IPS-15b (cell line): ENCODE measurements at regions not wholly inside any gene's neighbourhood (a gene's known extent, or its start where the extent isn't known, plus 50 kb on each side); places are given as distances from the start of the nearest gene placed in this dataset.

Experiments used
- H3K27me3 ChIP-seq: one replicate; pipeline ENCODE4 v1.6.1; 2013; ENCODE audit warnings: low read length; ENCODE audit not compliant: control insufficient read depth, insufficient read depth
- H3K36me3 ChIP-seq: one replicate; pipeline ENCODE4 v1.6.1; 2013; ENCODE audit warnings: low read length; ENCODE audit not compliant: control insufficient read depth, insufficient read depth
- H3K4me1 ChIP-seq: one replicate; pipeline ENCODE4 v1.6.1; 2013; ENCODE audit warnings: mild to moderate bottlenecking, low read length; ENCODE audit not compliant: control insufficient read depth, insufficient read depth
- H3K4me3 ChIP-seq: one replicate; pipeline ENCODE4 v1.5.1; 2013; ENCODE audit warnings: low read depth, low read length
- H3K9ac ChIP-seq: one replicate; pipeline ENCODE4 v1.6.1; 2013; ENCODE audit warnings: low read depth, mild to moderate bottlenecking, low read length
- H3K9me3 ChIP-seq: one replicate; pipeline ENCODE4 v1.6.1; 2013; ENCODE audit warnings: mild to moderate bottlenecking, low read length; ENCODE audit not compliant: control insufficient read depth, insufficient read depth

GRCh38 chr4:111480510-111480909, 664.7 kb upstream of the FAM241A start:
- Histone ChIP-seq H3K27me3 (no peaks in the 10 kb centered on the region), H3K9me3 (no peaks in the 10 kb centered on the region), H3K36me3 (no peaks in the 10 kb centered on the region), H3K9ac (no peak overlapping the region), H3K4me3 (no peak overlapping the region), H3K4me1 (no peaks in the 10 kb centered on the region)

DNA sequence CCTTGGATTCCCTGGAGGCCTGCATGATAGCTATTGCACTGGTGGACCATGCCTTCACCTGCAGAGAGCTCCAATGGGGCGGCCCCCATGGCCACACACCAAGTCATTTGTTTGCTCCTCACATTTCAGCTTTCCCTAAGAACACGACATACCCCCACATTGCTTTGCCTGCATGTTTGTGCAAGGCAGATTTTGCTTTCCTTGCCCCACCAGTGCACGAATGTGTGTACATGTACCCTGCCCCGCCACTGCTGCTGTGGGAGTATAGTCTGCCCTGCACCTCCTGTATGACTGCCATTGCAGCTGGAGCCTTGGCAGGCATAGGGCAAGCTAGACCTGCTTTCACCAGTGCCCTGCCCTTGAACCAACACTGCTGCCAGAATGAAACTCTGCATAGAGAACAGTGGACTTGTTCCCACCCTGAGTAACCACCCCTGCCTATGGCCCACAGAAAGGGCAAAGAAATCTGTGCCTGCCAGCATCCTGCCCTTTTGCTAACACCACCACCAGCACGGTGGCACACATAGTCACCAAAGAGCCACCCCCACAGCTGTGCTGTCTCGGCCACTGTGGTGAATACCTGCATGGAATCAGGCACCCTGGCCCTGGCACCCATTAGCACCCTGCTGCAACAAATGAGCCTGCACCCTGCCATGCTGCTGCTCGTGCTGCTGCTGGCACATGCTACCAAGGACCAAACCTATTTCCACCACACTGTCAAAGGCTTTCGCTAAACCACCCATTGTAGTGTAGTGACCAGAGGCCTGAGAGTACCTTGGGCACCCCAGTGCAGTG, 661.7 kb upstream of the FAM241A start:
- Histone ChIP-seq H3K27me3 (no peaks in the 10 kb centered on the region), H3K4me3 (no peak overlapping the region), H3K4me1 (no peaks in the 10 kb centered on the region), H3K36me3 (no peaks in the 10 kb centered on the region), H3K9ac (no peak overlapping the region), H3K9me3 (no peaks in the 10 kb centered on the region)

DNA sequence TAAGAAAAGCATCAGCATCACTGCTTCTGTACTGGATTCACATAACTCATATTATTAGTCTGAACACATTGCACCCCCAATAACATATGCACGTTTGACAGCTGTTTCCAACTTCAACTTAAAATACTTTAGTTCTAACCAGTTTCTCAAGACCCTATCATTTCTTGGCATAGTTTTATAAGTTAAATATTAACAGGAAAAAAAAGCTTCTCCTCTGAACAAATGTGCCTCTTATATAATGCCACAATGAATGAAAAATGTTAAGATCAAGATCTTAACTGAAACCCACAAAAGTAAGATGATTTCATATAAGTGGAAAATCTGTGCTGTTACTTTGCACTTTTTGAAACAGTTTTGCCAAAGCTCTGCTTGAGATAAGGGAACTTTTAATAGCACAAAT, 652.8 kb upstream of the FAM241A start:
- Histone ChIP-seq H3K9ac (no peak overlapping the region), H3K9me3 (no peaks in the 10 kb centered on the region), H3K4me3 (no peak overlapping the region), H3K36me3 (no peaks in the 10 kb centered on the region), H3K4me1 (no peaks in the 10 kb centered on the region), H3K27me3 (no peaks in the 10 kb centered on the region)

- H3K36me3 ChIP-seq = no peaks in the 10 kb centered on the region
- no peak overlapping the region for H3K9ac ChIP-seq
- H3K4me1 ChIP-seq = no peaks in the 10 kb centered on the region
- no peaks in the 10 kb centered on the region for H3K27me3 ChIP-seq
- no peaks in the 10 kb centered on the region for H3K9me3 ChIP-seq
- H3K4me3 ChIP-seq = no peak overlapping the region
These were observed 650.8 kb upstream of the FAM241A start for GRCh38 chr4:111494471-111494870.

DNA sequence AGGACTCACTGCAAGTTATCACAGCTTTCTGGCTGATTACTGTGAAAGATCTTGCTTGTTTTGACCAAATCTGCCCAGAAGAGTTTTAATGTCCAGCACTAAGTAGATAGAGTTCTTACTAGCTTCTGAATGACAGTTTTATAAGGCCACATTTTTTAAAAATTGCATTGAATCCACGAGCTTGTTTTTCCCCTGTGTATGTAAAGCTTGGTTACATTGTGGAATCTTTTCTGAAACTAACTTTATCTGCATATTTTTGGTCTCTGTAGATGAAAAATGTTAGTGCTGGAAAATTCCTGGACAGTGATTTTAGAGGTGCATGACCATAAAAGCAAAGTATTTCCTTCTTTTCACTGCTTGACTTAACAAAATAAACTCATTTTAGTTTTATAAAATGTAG, 650.3 kb upstream of the FAM241A start:
- Histone ChIP-seq H3K4me1 (no peaks in the 10 kb centered on the region), H3K36me3 (no peaks in the 10 kb centered on the region), H3K9ac (no peak overlapping the region), H3K9me3 (no peaks in the 10 kb centered on the region), H3K27me3 (no peaks in the 10 kb centered on the region), H3K4me3 (no peak overlapping the region)

GRCh38 chr4:111499291-111499690, 646.0 kb upstream of the FAM241A start:
- no peaks in the 10 kb centered on the region for H3K36me3 ChIP-seq

GRCh38 chr4:111499706-111500105, 645.5 kb upstream of the FAM241A start:
- Histone ChIP-seq H3K9me3 (no peaks in the 10 kb centered on the region), H3K4me1 (no peaks in the 10 kb centered on the region), H3K9ac (no peak overlapping the region), H3K36me3 (no peaks in the 10 kb centered on the region), H3K4me3 (no peak overlapping the region), H3K27me3 (no peaks in the 10 kb centered on the region)

More at GRCh38 chr4:111499291-111499690, 646.0 kb upstream of the FAM241A start:
- Histone ChIP-seq H3K4me3 (no peak overlapping the region), H3K9me3 (no peaks in the 10 kb centered on the region), H3K4me1 (no peaks in the 10 kb centered on the region), H3K27me3 (no peaks in the 10 kb centered on the region), H3K9ac (no peak overlapping the region)

- Histone ChIP-seq H3K27me3 (no peaks in the 10 kb centered on the region), H3K4me3 (no peak overlapping the region), H3K9me3 (no peaks in the 10 kb centered on the region), H3K36me3 (no peaks in the 10 kb centered on the region), H3K9ac (no peak overlapping the region), H3K4me1 (no peaks in the 10 kb centered on the region)
These were observed 644.4 kb upstream of the FAM241A start for GRCh38 chr4:111500858-111501257.

DNA sequence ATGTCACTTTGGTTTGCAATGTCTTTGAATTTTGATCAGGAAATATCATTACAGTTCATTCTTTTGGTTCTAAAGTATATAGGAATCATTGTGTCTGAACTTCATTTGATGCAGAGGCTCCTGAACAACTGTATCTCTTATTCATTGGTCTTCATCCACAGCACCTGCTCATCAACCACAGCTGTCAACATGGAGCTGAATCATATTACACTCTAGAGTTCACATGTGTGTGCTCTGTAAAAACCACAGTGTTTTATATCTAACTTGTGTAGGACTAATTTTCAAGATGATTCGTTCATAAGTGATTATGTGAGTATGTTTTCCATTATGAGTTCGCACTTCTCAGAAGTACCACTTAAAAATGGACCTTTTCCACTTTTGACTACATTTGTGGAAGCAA, 643.3 kb upstream of the FAM241A start:
- Histone ChIP-seq H3K4me1 (no peaks in the 10 kb centered on the region), H3K9ac (no peak overlapping the region), H3K27me3 (no peaks in the 10 kb centered on the region), H3K4me3 (no peak overlapping the region), H3K9me3 (no peaks in the 10 kb centered on the region), H3K36me3 (no peaks in the 10 kb centered on the region)

GRCh38 chr4:111502626-111503025, 642.6 kb upstream of the FAM241A start:
- Histone ChIP-seq H3K9me3 (no peaks in the 10 kb centered on the region), H3K4me1 (no peaks in the 10 kb centered on the region), H3K4me3 (no peak overlapping the region), H3K9ac (no peak overlapping the region), H3K27me3 (no peaks in the 10 kb centered on the region), H3K36me3 (no peaks in the 10 kb centered on the region)

GRCh38 chr4:111506706-111507105, 638.5 kb upstream of the FAM241A start:
- no peak overlapping the region for H3K9ac ChIP-seq
- no peaks in the 10 kb centered on the region for H3K27me3 ChIP-seq
- no peaks in the 10 kb centered on the region for H3K36me3 ChIP-seq
- H3K9me3 ChIP-seq = no peaks in the 10 kb centered on the region
- H3K4me1 ChIP-seq = no peaks in the 10 kb centered on the region
- no peak overlapping the region for H3K4me3 ChIP-seq

DNA sequence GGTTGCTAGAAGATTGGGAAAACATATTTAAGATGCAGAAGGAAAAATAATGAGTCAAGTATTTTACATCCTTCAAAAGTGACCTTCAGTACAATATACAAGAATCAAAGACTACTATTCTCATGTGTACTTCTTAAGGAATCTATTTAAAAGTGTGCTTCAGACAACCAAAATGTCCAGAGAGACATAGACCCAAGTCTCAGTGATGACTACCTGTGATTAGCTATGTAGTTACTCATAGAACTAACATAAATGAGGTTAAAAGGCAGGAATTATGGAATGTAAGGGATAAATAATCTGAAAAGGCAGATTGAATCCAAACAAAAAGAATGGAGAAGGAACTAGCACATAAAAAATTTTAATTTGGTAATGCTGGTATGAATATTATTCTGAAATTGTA, 634.7 kb upstream of the FAM241A start:
- no peak overlapping the region for H3K9ac ChIP-seq
- no peak overlapping the region for H3K4me3 ChIP-seq
- no peaks in the 10 kb centered on the region for H3K36me3 ChIP-seq
- H3K9me3 ChIP-seq = no peaks in the 10 kb centered on the region
- no peaks in the 10 kb centered on the region for H3K27me3 ChIP-seq
- H3K4me1 ChIP-seq = no peaks in the 10 kb centered on the region
